HG02763 (cell line): ENCODE measurements at regions not wholly inside any gene's neighbourhood (a gene's known extent, or its start where the extent isn't known, plus 50 kb on each side); places are given as distances from the start of the nearest gene placed in this dataset.

Experiments
- ATAC-seq: cut with Tn5 transposase; IDR thresholded peaks from one replicate; pipeline ENCODE4 v1.9.1; 2021; ENCODE audit warnings: mild to moderate bottlenecking, moderate library complexity; ENCODE audit not compliant: unreplicated experiment

- ATAC-seq = no peak
Measured at GRCh38 chr16:76226011-76226410, 51.2 kb upstream of the CNTNAP4 start.

- ATAC-seq = no peak
Measured at GRCh38 chr16:76226481-76226880, 50.7 kb upstream of the CNTNAP4 start.
